Liver (tissue), 8 donors: ENCODE measurements at regions not wholly inside any gene's neighbourhood (a gene's known extent, or its start where the extent isn't known, plus 50 kb on each side); places are given as distances from the start of the nearest gene placed in this dataset.

Source experiments
- DNase-seq: peaks from one replicate; pipeline ENCODE4 v3.0.0-alpha.2; 2017; ENCODE audit warnings: low spot score
- H3K27ac ChIP-seq, 2 donors: one replicate each; pipeline ENCODE4 v1.7.0; 2013; ENCODE audit warnings: inconsistent platforms in 2 of 2, low read length in 2 of 2, control low read depth in 1 of 2, low read depth in 1 of 2, mild to moderate bottlenecking in 1 of 2
- H3K27me3 ChIP-seq, 4 donors: one replicate each; pipeline versions ENCODE4 v1.6.1 to v1.7.0; 2013; ENCODE audit warnings: low read length in 3 of 4, inconsistent platforms in 1 of 4, mild to moderate bottlenecking in 1 of 4, moderate library complexity in 1 of 4; ENCODE audit not compliant: control insufficient read depth in 4 of 4, insufficient read depth in 4 of 4
- H3K36me3 ChIP-seq, 4 donors: one replicate each; pipeline versions ENCODE4 v1.6.1 to v1.7.0; 2013; ENCODE audit warnings: low read length in 3 of 4, mild to moderate bottlenecking in 3 of 4, low read depth in 1 of 4, moderate library complexity in 1 of 4; ENCODE audit not compliant: control insufficient read depth in 4 of 4, insufficient read depth in 3 of 4
- H3K4me1 ChIP-seq, 4 donors: one replicate each; pipeline versions ENCODE4 v1.6.1 to v1.7.0; 2013; ENCODE audit warnings: low read length in 3 of 4, mild to moderate bottlenecking in 3 of 4, moderate library complexity in 1 of 4; ENCODE audit not compliant: control insufficient read depth in 4 of 4, insufficient read depth in 4 of 4
- H3K4me3 ChIP-seq, 3 donors: one replicate each; pipeline versions ENCODE4 v1.6.1 to v1.7.0; 2013; ENCODE audit warnings: low read length in 3 of 3, control low read depth in 1 of 3, low read depth in 1 of 3, mild to moderate bottlenecking in 1 of 3
- H3K9ac ChIP-seq, 2 donors: one replicate each; pipeline ENCODE4 v1.7.0; 2013; ENCODE audit warnings: low read length in 2 of 2, mild to moderate bottlenecking in 2 of 2, moderate library complexity in 2 of 2, control low read depth in 1 of 2, low read depth in 1 of 2
- H3K9me3 ChIP-seq, 4 donors: one replicate each; pipeline versions ENCODE4 v1.6.1 to v1.7.0; 2013; ENCODE audit warnings: low read length in 3 of 4; ENCODE audit not compliant: control insufficient read depth in 4 of 4
- EGR1 ChIP-seq, 2 donors: IDR thresholded peaks; 2 replicates each; pipeline ENCODE4 v1.6.1; 2016 to 2018; ENCODE audit warnings: antibody characterized with exemption in 2 of 2, low read depth in 2 of 2
- FOXA2 ChIP-seq: IDR thresholded peaks from 2 replicates; pipeline ENCODE4 v1.6.1; 2016; ENCODE audit warnings: antibody characterized with exemption
- GABPA ChIP-seq, 2 donors: IDR thresholded peaks in 1 of 2; conservative IDR thresholded peaks in 1 of 2; 2 replicates each; pipeline ENCODE4 v1.6.1; 2016; ENCODE audit warnings: antibody characterized with exemption in 2 of 2, mild to moderate bottlenecking in 1 of 2, moderate library complexity in 1 of 2
- HNF4A ChIP-seq, 2 donors: conservative IDR thresholded peaks; 2 replicates each; pipeline ENCODE4 v1.6.1; 2016; ENCODE audit warnings: antibody characterized with exemption in 2 of 2, mild to moderate bottlenecking in 2 of 2
- HNF4G ChIP-seq: IDR thresholded peaks from 2 replicates; pipeline ENCODE4 v1.6.1; 2016; ENCODE audit warnings: antibody characterized with exemption
- RXRA ChIP-seq, 2 donors: IDR thresholded peaks; 2 replicates each; pipeline ENCODE4 v1.6.1; 2017 to 2018; ENCODE audit warnings: antibody characterized with exemption in 2 of 2, mild to moderate bottlenecking in 1 of 2
- SP1 ChIP-seq: IDR thresholded peaks from 2 replicates; pipeline ENCODE4 v1.6.1; 2018; ENCODE audit warnings: antibody characterized with exemption, mild to moderate bottlenecking
- TAF1 ChIP-seq: conservative IDR thresholded peaks from 2 replicates; pipeline ENCODE4 v1.6.1; 2016; ENCODE audit warnings: antibody characterized with exemption, mild to moderate bottlenecking
- WGBS: extraction: QIAGEN DNeasy Blood & Tissue Kit; methylation state at CpG from one replicate; pipeline ENCODE4 v1.1.7; 2013; 5-methylcytosine and 5-hydroxymethylcytosine counted together
- TF ChIP-seq, protein P1 (sequence below): fragments of 150-350 bp; IDR thresholded peaks from 2 replicates; pipeline ENCODE4 v1.5.1; 2017; ENCODE audit warnings: improper control_type of control experiment, low read depth, low read length; ENCODE audit not compliant: missing input control
- TF ChIP-seq, protein P2 (sequence below): IDR thresholded peaks from 2 replicates; pipeline ENCODE4 v1.6.1; 2016; ENCODE audit warnings: antibody characterized with exemption, mild to moderate bottlenecking
- TF ChIP-seq, protein P3 (sequence below): IDR thresholded peaks from 2 replicates; pipeline ENCODE4 v1.6.1; 2016; ENCODE audit warnings: antibody characterized with exemption
- donor health status: healthy.
- donor health status: healthy.
- donor health status: healthy.
- donor health status: healthy.
- donor health status: healthy.

DNA sequence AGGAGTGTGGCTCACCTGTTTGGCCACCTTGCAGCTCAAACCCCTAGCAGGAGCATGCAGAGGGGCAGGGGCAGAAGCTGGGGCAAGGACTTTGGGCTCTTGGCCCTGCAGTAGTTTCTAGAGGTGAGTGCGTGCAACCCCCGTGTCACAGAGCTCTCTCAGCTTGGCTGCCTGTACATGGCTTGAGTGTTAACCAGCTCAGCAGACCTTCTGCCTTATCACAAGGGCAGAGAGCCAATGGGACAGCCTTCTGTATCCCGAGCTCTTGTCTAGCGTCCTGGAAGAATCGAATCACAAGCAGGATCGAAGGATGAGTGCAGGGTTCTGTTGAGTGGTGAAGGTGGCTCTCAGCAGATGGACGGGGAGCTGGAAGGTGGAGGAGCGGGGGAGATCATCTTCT, 120.3 kb upstream of the TMEM18 start:
- no peaks in the 10 kb centered on the region for H3K36me3 ChIP-seq
- H3K4me1 ChIP-seq: no peaks in the 10 kb centered on the region
- no peak for TF ChIP-seq SP1
- no peak for TF ChIP-seq FOXA2
- TF ChIP-seq, protein P1, sequence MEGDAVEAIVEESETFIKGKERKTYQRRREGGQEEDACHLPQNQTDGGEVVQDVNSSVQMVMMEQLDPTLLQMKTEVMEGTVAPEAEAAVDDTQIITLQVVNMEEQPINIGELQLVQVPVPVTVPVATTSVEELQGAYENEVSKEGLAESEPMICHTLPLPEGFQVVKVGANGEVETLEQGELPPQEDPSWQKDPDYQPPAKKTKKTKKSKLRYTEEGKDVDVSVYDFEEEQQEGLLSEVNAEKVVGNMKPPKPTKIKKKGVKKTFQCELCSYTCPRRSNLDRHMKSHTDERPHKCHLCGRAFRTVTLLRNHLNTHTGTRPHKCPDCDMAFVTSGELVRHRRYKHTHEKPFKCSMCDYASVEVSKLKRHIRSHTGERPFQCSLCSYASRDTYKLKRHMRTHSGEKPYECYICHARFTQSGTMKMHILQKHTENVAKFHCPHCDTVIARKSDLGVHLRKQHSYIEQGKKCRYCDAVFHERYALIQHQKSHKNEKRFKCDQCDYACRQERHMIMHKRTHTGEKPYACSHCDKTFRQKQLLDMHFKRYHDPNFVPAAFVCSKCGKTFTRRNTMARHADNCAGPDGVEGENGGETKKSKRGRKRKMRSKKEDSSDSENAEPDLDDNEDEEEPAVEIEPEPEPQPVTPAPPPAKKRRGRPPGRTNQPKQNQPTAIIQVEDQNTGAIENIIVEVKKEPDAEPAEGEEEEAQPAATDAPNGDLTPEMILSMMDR: no peak
- no peak for TF ChIP-seq HNF4G
- TF ChIP-seq HNF4A (conservative IDR thresholded peaks at IDR 0.05): no peak
- no peak for TF ChIP-seq GABPA (IDR thresholded peaks at IDR 0.05 in 1 of 2, conservative IDR thresholded peaks at IDR 0.05 in 1 of 2)
- TF ChIP-seq, protein P2, sequence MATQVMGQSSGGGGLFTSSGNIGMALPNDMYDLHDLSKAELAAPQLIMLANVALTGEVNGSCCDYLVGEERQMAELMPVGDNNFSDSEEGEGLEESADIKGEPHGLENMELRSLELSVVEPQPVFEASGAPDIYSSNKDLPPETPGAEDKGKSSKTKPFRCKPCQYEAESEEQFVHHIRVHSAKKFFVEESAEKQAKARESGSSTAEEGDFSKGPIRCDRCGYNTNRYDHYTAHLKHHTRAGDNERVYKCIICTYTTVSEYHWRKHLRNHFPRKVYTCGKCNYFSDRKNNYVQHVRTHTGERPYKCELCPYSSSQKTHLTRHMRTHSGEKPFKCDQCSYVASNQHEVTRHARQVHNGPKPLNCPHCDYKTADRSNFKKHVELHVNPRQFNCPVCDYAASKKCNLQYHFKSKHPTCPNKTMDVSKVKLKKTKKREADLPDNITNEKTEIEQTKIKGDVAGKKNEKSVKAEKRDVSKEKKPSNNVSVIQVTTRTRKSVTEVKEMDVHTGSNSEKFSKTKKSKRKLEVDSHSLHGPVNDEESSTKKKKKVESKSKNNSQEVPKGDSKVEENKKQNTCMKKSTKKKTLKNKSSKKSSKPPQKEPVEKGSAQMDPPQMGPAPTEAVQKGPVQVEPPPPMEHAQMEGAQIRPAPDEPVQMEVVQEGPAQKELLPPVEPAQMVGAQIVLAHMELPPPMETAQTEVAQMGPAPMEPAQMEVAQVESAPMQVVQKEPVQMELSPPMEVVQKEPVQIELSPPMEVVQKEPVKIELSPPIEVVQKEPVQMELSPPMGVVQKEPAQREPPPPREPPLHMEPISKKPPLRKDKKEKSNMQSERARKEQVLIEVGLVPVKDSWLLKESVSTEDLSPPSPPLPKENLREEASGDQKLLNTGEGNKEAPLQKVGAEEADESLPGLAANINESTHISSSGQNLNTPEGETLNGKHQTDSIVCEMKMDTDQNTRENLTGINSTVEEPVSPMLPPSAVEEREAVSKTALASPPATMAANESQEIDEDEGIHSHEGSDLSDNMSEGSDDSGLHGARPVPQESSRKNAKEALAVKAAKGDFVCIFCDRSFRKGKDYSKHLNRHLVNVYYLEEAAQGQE: no peak
- no peak for TF ChIP-seq EGR1 (IDR thresholded peaks at IDR 0.05; ENCODE audit: low read depth in 2 of 2)
- TF ChIP-seq RXRA (IDR thresholded peaks at IDR 0.05): no peak
- TF ChIP-seq, protein P3, sequence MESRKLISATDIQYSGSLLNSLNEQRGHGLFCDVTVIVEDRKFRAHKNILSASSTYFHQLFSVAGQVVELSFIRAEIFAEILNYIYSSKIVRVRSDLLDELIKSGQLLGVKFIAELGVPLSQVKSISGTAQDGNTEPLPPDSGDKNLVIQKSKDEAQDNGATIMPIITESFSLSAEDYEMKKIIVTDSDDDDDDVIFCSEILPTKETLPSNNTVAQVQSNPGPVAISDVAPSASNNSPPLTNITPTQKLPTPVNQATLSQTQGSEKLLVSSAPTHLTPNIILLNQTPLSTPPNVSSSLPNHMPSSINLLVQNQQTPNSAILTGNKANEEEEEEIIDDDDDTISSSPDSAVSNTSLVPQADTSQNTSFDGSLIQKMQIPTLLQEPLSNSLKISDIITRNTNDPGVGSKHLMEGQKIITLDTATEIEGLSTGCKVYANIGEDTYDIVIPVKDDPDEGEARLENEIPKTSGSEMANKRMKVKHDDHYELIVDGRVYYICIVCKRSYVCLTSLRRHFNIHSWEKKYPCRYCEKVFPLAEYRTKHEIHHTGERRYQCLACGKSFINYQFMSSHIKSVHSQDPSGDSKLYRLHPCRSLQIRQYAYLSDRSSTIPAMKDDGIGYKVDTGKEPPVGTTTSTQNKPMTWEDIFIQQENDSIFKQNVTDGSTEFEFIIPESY: no peak
- no peak overlapping the region for H3K27ac ChIP-seq
- WGBS: 74% methylated on average over 8 of the region's 8 CpGs
- H3K27me3 ChIP-seq: no peaks in the 10 kb centered on the region
- no peaks in the 10 kb centered on the region for H3K9me3 ChIP-seq
- H3K9ac ChIP-seq: no peak overlapping the region
- no peak overlapping the region for H3K4me3 ChIP-seq
- DNase-seq: no peak

DNA sequence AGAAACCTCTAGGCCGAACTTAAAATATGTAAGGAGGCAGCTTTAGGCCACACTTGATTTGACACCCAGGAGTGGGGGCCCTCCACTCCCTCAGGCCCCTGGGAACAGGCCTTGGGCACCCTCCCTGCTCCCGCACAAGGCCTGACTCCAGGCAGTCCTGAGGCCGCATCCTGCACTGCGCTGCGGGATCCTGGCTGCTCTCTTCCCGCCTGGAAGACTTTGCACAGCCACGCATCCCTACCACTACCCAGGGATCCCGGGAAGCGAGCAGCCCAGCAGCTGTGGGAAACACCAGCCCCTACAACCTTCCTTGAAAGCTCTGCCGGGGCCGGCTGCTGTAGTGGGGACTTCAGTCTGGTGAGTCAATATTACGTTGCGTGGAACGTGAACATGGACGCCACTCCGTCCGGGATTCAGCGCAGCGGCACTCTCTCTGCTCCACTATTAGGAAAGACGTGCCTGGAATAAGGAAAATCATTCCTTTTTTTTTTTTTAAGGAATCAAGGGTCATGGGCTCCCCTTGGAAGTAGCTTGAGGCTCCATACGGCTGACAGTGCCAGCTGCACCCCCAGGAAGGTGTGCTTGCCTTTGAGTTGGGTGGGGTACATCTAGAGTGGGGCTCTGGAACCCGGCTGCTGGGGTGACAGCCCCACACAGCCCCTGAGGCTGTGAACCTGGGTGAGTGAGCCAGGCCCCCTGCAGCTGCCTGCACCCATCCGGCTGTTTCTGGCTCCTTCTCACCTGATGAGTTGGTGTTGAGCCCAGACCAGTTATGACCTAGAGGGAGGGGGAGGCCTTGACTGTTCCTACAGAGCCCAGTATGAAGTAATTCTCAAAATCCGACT, 119.2 kb upstream of the TMEM18 start:
- H3K27ac ChIP-seq: no peak overlapping the region
- TF ChIP-seq TAF1: no peak
- no peak for DNase-seq
- H3K27me3 ChIP-seq: no peaks in the 10 kb centered on the region
- 88% methylated on average over 24 of the region's 24 CpGs for WGBS
- H3K9ac ChIP-seq: no peak overlapping the region
- H3K4me1 ChIP-seq: no peaks in the 10 kb centered on the region
- H3K4me3 ChIP-seq: no peak overlapping the region
- H3K36me3 ChIP-seq: no peaks in the 10 kb centered on the region
- no peaks in the 10 kb centered on the region for H3K9me3 ChIP-seq
